OCI-LY7 (cell line): ENCODE measurements at regions not wholly inside any gene's neighbourhood (a gene's known extent, or its start where the extent isn't known, plus 50 kb on each side); places are given as distances from the start of the nearest gene placed in this dataset.

Source experiments
- BruUV-seq: library from RNA; stranded (reverse); fragments of 400-500 nt; replicated peaks from 2 replicates; lab custom pipeline; 2021; lab: Mats Ljungman, UMichigan
- CTCF ChIA-PET: fragments of 300-600 bp; sonication (Branson Sonifier 250); formaldehyde crosslinking; loops from one replicate; lab custom pipeline; 2022; ENCODE audit warnings: antibody characterized with exemption; ENCODE audit not compliant: unreplicated experiment; lab: Charles Lee
- POLR2A ChIA-PET: fragments of 300-600 bp; sonication (Branson Sonifier 250); formaldehyde crosslinking; loops from one replicate; lab custom pipeline; 2022; ENCODE audit warnings: antibody characterized with exemption; lab: Charles Lee
- DNase-seq: peaks from one replicate; pipeline ENCODE4 v3.0.0-alpha.2; 2015; ENCODE audit warnings: low spot score
- H2AFZ ChIP-seq: fragments of 200-600 bp; sonication (generic), shearing (Covaris generic); 2 replicates; pipeline ENCODE4 v1.6.1; 2014; ENCODE audit warnings: mild to moderate bottlenecking, antibody characterized with exemption, low read length, moderate library complexity
- H3K27ac ChIP-seq: fragments of 200-600 bp; sonication (generic); 2 replicates; pipeline ENCODE4 v1.5.1; 2014; ENCODE audit warnings: mixed run types, low read depth, mild to moderate bottlenecking, moderate library complexity, low read length, inconsistent platforms; ENCODE audit not compliant: poor library complexity, severe bottlenecking
- H3K36me3 ChIP-seq: fragments of 200-600 bp; sonication (generic); 2 replicates; pipeline ENCODE4 v1.6.1; 2014; ENCODE audit warnings: mild to moderate bottlenecking, antibody characterized with exemption, low read length, moderate library complexity, mixed read lengths; ENCODE audit not compliant: insufficient read depth
- H3K4me1 ChIP-seq: fragments of 200-600 bp; sonication (generic); 2 replicates; pipeline ENCODE4 v1.5.1; 2014; ENCODE audit warnings: mild to moderate bottlenecking, low read length; ENCODE audit not compliant: insufficient read depth, poor library complexity, severe bottlenecking
- H3K4me2 ChIP-seq: fragments of 200-600 bp; sonication (generic); 2 replicates; pipeline ENCODE4 v1.6.1; 2014; ENCODE audit warnings: mild to moderate bottlenecking, low read length
- H3K4me3 ChIP-seq: fragments of 200-600 bp; sonication (generic); 2 replicates; pipeline ENCODE4 v1.5.1; 2014; ENCODE audit warnings: mild to moderate bottlenecking, low read depth, low read length; ENCODE audit not compliant: poor library complexity, severe bottlenecking
- H3K79me2 ChIP-seq: fragments of 200-600 bp; sonication (generic); 2 replicates; pipeline ENCODE4 v1.6.1; 2016; ENCODE audit warnings: low read depth, mild to moderate bottlenecking, low read length, moderate library complexity, mixed read lengths; ENCODE audit not compliant: insufficient read depth
- H3K9me2 ChIP-seq: fragments of 200-600 bp; sonication (generic); 2 replicates; pipeline ENCODE4 v1.6.1; 2016; ENCODE audit warnings: mild to moderate bottlenecking, low read length, mixed read lengths; ENCODE audit not compliant: insufficient read depth
- H3K9me3 ChIP-seq: fragments of 200-600 bp; sonication (generic); 2 replicates; pipeline ENCODE4 v1.6.1; 2014; ENCODE audit warnings: mild to moderate bottlenecking, mixed run types, low read length, mixed read lengths
- H4K20me1 ChIP-seq: fragments of 200-600 bp; sonication (generic); 2 replicates; pipeline ENCODE4 v1.6.1; 2014; ENCODE audit warnings: mild to moderate bottlenecking, antibody characterized with exemption, low read length, moderate library complexity, mixed read lengths; ENCODE audit not compliant: insufficient read depth
- EZH2phosphoT487 ChIP-seq: fragments of 200-600 bp; sonication (generic); IDR thresholded peaks from 2 replicates; pipeline ENCODE4 v1.6.1; 2018; ENCODE audit warnings: low read depth, borderline replicate concordance, mild to moderate bottlenecking, mixed run types, antibody characterized with exemption, low read length, moderate library complexity, mixed read lengths
- intact Hi-C: fragments of 100-400 bp; cut with micrococcal nuclease; formaldehyde crosslinking; loops from one replicate; pipeline ENCODE4 v1.10.0; 2022; ENCODE audit not compliant: unreplicated experiment
- TF ChIP-seq, protein P1 (sequence below): fragments of 200-600 bp; sonication (generic); conservative IDR thresholded peaks from 2 replicates; pipeline ENCODE4 v1.5.1; 2014; ENCODE audit warnings: mild to moderate bottlenecking, antibody characterized with exemption, low read length, moderate library complexity, mixed read lengths

DNA sequence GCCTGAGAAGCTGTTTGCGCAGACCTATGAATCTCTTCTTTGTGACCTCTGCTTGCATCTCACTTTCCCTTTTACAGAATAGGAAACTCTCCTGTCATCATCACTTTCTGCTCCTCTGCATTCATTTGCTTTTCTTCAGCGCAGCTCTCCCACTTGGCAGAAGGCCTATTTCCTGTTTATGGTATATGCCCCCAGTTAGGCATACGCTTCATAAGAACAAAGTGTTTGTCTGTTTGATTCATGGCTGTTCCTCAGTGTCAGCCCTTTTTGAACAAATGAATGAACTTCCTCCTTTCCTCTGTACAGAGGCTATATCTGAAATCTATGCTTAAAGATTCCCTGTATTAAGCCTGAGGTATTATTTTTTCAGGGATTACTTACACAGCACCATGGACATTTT lies 1216.9 kb upstream of the GBE1 start:
- Histone ChIP-seq H3K4me1 (no peaks in the 10 kb centered on the region), H2AFZ (0 out of 2 replicates have a peak overlapping the region, but pooled peaks have one; percentile 5), H4K20me1 (no peaks in the 10 kb centered on the region), H3K4me2 (no peak overlapping the region), H3K4me3 (no peak overlapping the region), H3K9me3 (peaks cover 7% of the 10 kb centered on the region; the same call in 1 of the 2 replicates), H3K27ac (no peak overlapping the region), H3K79me2 (no peaks in the 10 kb centered on the region), H3K9me2 (no peaks in the 10 kb centered on the region), H3K36me3 (no peaks in the 10 kb centered on the region)
- ChIA-PET CTCF (no interaction called here), POLR2A (no interaction called here)
- no TSS peak for BruUV-seq
- intact Hi-C loops, result no loop called here
- TF ChIP-seq EZH2phosphoT487, result no peak
- TF ChIP-seq, protein P1, sequence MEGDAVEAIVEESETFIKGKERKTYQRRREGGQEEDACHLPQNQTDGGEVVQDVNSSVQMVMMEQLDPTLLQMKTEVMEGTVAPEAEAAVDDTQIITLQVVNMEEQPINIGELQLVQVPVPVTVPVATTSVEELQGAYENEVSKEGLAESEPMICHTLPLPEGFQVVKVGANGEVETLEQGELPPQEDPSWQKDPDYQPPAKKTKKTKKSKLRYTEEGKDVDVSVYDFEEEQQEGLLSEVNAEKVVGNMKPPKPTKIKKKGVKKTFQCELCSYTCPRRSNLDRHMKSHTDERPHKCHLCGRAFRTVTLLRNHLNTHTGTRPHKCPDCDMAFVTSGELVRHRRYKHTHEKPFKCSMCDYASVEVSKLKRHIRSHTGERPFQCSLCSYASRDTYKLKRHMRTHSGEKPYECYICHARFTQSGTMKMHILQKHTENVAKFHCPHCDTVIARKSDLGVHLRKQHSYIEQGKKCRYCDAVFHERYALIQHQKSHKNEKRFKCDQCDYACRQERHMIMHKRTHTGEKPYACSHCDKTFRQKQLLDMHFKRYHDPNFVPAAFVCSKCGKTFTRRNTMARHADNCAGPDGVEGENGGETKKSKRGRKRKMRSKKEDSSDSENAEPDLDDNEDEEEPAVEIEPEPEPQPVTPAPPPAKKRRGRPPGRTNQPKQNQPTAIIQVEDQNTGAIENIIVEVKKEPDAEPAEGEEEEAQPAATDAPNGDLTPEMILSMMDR, result no peak
- no peak for DNase-seq

GRCh38 chr3:82977871-82978270 lies 1216.4 kb upstream of the GBE1 start:
- H3K27ac ChIP-seq, result no peak overlapping the region
- TF ChIP-seq, protein P1, result no peak
- no peak overlapping the region for H2AFZ ChIP-seq
- no peaks in the 10 kb centered on the region for H4K20me1 ChIP-seq
- no peak for DNase-seq
- no peak overlapping the region for H3K4me2 ChIP-seq
- no peaks in the 10 kb centered on the region for H3K4me1 ChIP-seq
- intact Hi-C loops, result no loop called here
- peaks cover 7% of the 10 kb centered on the region; the same call in 1 of the 2 replicates for H3K9me3 ChIP-seq
- CTCF ChIA-PET, result no interaction called here
- H3K9me2 ChIP-seq, result no peaks in the 10 kb centered on the region
- H3K79me2 ChIP-seq, result no peaks in the 10 kb centered on the region
- BruUV-seq, result no TSS peak
- H3K36me3 ChIP-seq, result no peaks in the 10 kb centered on the region
- POLR2A ChIA-PET, result no interaction called here
- H3K4me3 ChIP-seq, result no peak overlapping the region

DNA sequence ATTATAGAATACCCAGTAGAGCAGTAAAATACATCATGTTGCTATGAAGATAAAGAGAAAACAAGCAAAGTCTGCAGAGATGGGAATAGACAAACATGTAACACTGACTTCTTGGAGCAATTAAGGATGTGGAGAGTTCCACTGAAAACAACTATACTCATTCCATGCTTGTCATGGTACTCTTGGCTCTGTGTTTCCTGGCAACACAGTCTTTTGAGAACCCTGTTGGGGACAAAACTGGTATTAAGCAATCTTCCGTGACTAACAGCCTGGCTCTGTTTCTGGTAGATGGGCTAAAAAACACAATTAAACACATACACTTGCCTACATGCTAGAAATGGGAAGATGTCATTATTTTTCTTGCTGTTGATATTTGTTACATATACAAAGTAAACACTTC lies 1212.3 kb upstream of the GBE1 start:
- H4K20me1 ChIP-seq, result no peaks in the 10 kb centered on the region
- CTCF ChIA-PET, result no interaction called here

More for the DNA sequence above, 1212.3 kb upstream of the GBE1 start:
- Histone ChIP-seq H3K79me2 (no peaks in the 10 kb centered on the region), H3K27ac (no peak overlapping the region), H3K4me3 (no peak overlapping the region), H3K4me2 (no peak overlapping the region), H3K9me3 (peaks cover 13% of the 10 kb centered on the region; the same call in 1 of the 2 replicates), H3K9me2 (no peaks in the 10 kb centered on the region), H3K36me3 (no peaks in the 10 kb centered on the region), H3K4me1 (no peaks in the 10 kb centered on the region), H2AFZ (no peak overlapping the region)
- DNase-seq, result no peak
- BruUV-seq, result no TSS peak
- TF ChIP-seq, protein P1, result no peak
- TF ChIP-seq EZH2phosphoT487, result no peak
- intact Hi-C loops, result no loop called here
- POLR2A ChIA-PET, result no interaction called here
